ENCODE measurements at regions not wholly inside any gene's neighbourhood (a gene's known extent, or its start where the extent isn't known, plus 50 kb on each side); places are given as distances from the start of the nearest gene placed in this dataset.

GRCh38 chr1:101508913-101509312 is 272.1 kb downstream of the S1PR1 start:
- TF ChIP-seq CTCF (IDR thresholded peaks at IDR 0.05; ENCODE audit: borderline replicate concordance, insufficient read depth, low read depth, low read length) = no peak
- H3K4me3 ChIP-seq (ENCODE audit: low read depth, low read length) = no peak overlapping the region

- TF ChIP-seq CTCF (IDR thresholded peaks at IDR 0.05; ENCODE audit: borderline replicate concordance, insufficient read depth, low read depth, low read length) = no peak
- H3K4me3 ChIP-seq (ENCODE audit: low read depth, low read length) = no peak overlapping the region
These were observed 272.6 kb downstream of the S1PR1 start for GRCh38 chr1:101509370-101509769.

- no peak overlapping the region for H3K4me3 ChIP-seq (ENCODE audit: low read depth, low read length)
- TF ChIP-seq CTCF (IDR thresholded peaks at IDR 0.05; ENCODE audit: borderline replicate concordance, insufficient read depth, low read depth, low read length) = no peak
These were observed 274.5 kb downstream of the S1PR1 start for GRCh38 chr1:101511202-101511891.

GRCh38 chr1:101520302-101520701 is 283.5 kb downstream of the S1PR1 start:
- no peak overlapping the region for H3K4me3 ChIP-seq (ENCODE audit: low read depth, low read length)
- peak; percentile 68 for TF ChIP-seq CTCF (IDR thresholded peaks at IDR 0.05; ENCODE audit: borderline replicate concordance, insufficient read depth, low read depth, low read length)

- no peak overlapping the region for H3K4me3 ChIP-seq (ENCODE audit: low read depth, low read length)
- TF ChIP-seq CTCF (IDR thresholded peaks at IDR 0.05; ENCODE audit: borderline replicate concordance, insufficient read depth, low read depth, low read length) = no peak
These were observed 285.7 kb downstream of the S1PR1 start for GRCh38 chr1:101522486-101522885.

GRCh38 chr1:101526813-101527212 is 290.0 kb downstream of the S1PR1 start:
- TF ChIP-seq CTCF (IDR thresholded peaks at IDR 0.05; ENCODE audit: borderline replicate concordance, insufficient read depth, low read depth, low read length) = no peak
- H3K4me3 ChIP-seq (ENCODE audit: low read depth, low read length) = no peak overlapping the region

GRCh38 chr1:101532377-101532776 is 295.6 kb downstream of the S1PR1 start:
- TF ChIP-seq CTCF (IDR thresholded peaks at IDR 0.05; ENCODE audit: borderline replicate concordance, insufficient read depth, low read depth, low read length) = no peak
- H3K4me3 ChIP-seq (ENCODE audit: low read depth, low read length) = no peak overlapping the region
